Esophagus squamous epithelium (tissue), 4 donors: ENCODE measurements at regions not wholly inside any gene's neighbourhood (a gene's known extent, or its start where the extent isn't known, plus 50 kb on each side); places are given as distances from the start of the nearest gene placed in this dataset.

Source experiments
- CTCF ChIP-seq, 6 experiments: fragments of 450-650 bp in 4 of 6; fragments of 200-600 bp in 2 of 6; sonication (generic) in 2 of 6; IDR thresholded peaks; one replicate each; pipeline ENCODE4 v1.5.1; 2016 to 2019; ENCODE audit warnings: antibody characterized with exemption in 6 of 6, mild to moderate bottlenecking in 4 of 6, moderate library complexity in 4 of 6
- POLR2A ChIP-seq, 4 donors: fragments of 450-650 bp; IDR thresholded peaks; one replicate each; pipeline ENCODE4 v1.6.1; 2017; ENCODE audit warnings: antibody characterized with exemption in 4 of 4, mild to moderate bottlenecking in 4 of 4, moderate library complexity in 3 of 4

DNA sequence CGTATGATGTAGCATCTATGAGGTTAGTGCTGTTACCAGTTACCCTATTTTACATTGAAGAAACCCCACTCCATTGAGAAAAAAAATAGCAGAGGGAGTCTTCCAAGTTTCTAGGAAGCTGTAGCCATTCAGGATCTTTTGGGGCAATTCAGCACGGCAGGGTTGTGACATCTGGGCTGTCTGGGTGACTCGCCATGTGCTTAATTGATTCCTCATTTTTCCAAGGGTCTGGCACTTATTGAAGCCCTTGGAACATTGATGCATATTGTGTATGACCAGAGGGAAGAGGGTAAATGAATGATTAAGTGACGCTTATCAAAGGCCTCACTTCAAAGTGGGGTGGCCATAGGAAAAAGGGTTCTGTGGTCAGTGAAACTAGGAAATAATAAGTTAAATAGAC lies 248.7 kb downstream of the ARHGAP12 start:
- TF ChIP-seq CTCF (IDR thresholded peaks at IDR 0.05) (no peak), POLR2A (IDR thresholded peaks at IDR 0.05) (no peak)
